ENCODE measurements at regions not wholly inside any gene's neighbourhood (a gene's known extent, or its start where the extent isn't known, plus 50 kb on each side); places are given as distances from the start of the nearest gene placed in this dataset.

DNA sequence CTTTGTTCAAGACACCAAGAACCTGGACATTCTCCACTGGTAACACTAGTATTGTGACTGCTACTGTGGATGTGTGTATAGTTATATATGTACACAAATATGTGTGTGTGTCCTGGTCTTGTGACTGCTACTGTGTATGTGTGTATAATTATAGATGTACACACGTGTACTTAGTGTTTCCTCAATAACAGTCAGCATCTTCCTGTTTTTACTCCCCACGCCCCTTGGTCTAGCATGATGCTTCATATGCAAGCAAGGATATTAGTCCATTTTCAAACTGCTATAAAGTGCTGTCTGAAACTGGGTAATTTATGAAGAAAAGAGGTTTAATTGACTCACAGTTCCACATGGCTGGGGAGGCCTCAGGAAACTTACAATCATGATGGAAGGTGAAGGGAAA, 802.7 kb downstream of the RNF144A start:
- TF ChIP-seq, protein P1, sequence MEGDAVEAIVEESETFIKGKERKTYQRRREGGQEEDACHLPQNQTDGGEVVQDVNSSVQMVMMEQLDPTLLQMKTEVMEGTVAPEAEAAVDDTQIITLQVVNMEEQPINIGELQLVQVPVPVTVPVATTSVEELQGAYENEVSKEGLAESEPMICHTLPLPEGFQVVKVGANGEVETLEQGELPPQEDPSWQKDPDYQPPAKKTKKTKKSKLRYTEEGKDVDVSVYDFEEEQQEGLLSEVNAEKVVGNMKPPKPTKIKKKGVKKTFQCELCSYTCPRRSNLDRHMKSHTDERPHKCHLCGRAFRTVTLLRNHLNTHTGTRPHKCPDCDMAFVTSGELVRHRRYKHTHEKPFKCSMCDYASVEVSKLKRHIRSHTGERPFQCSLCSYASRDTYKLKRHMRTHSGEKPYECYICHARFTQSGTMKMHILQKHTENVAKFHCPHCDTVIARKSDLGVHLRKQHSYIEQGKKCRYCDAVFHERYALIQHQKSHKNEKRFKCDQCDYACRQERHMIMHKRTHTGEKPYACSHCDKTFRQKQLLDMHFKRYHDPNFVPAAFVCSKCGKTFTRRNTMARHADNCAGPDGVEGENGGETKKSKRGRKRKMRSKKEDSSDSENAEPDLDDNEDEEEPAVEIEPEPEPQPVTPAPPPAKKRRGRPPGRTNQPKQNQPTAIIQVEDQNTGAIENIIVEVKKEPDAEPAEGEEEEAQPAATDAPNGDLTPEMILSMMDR (IDR thresholded peaks at IDR 0.05), result no peak
- no peak for TF ChIP-seq POLR2A (IDR thresholded peaks at IDR 0.05)
